ENCODE measurements at regions not wholly inside any gene's neighbourhood (a gene's known extent, or its start where the extent isn't known, plus 50 kb on each side); places are given as distances from the start of the nearest gene placed in this dataset.

- in situ Hi-C loops (cut with MboI) = no loop called here
- H3K4me2 ChIP-seq (ENCODE audit: insufficient read depth, low read length) = no peak overlapping the region
- TF ChIP-seq GABPA (tag; conservative IDR thresholded peaks at IDR 0.05; ENCODE audit: low read depth) = no peak
- TF ChIP-seq HMGXB4 (CRISPR knock-in tag; IDR thresholded peaks at IDR 0.05) = no peak
- TF ChIP-seq HLTF (IDR thresholded peaks at IDR 0.05) = no peak
- no peak for TF ChIP-seq CTCFL (IDR thresholded peaks at IDR 0.05; ENCODE audit: borderline replicate concordance, insufficient read depth, low read depth, low read length, poor library complexity, severe bottlenecking)
- no peak for TF ChIP-seq PPARD (CRISPR knock-in tag; IDR thresholded peaks at IDR 0.05)
- TF ChIP-seq E2F3 (CRISPR knock-in tag; IDR thresholded peaks at IDR 0.05) = no peak
- TF ChIP-seq SAFB (IDR thresholded peaks at IDR 0.05; ENCODE audit: borderline replicate concordance, low read depth, low read length) = no peak
- TF ChIP-seq LCOR (CRISPR knock-in tag; IDR thresholded peaks at IDR 0.05) = no peak
- no peak for TF ChIP-seq ZNF184 (CRISPR knock-in tag; IDR thresholded peaks at IDR 0.05)
- TF ChIP-seq POLR2A (conservative IDR thresholded peaks at IDR 0.05) = no peak
- TF ChIP-seq ZBTB2 (IDR thresholded peaks at IDR 0.05) = no peak
- TF ChIP-seq ZNF408 (CRISPR knock-in tag; IDR thresholded peaks at IDR 0.05; ENCODE audit: low read depth) = no peak
- no peak for TF ChIP-seq HDAC1 (IDR thresholded peaks at IDR 0.05)
- ATAC-seq = no peak
- DNase-seq (ENCODE audit: extremely low read depth in 1 of 4, low spot score in 3 of 4) = no peak
- POLR2A ChIA-PET = interaction anchor here (0.6 kb wide), 1 partner anchor 17 kb away, joined by 3 read pairs; no protein-coding TSS in a partner anchor
- no peaks in the 10 kb centered on the region for H3K9me1 ChIP-seq (ENCODE audit: control insufficient read depth, insufficient read depth, low read length)
- no peaks in the 10 kb centered on the region for H3K36me3 ChIP-seq (ENCODE audit: control insufficient read depth, insufficient read depth, low read length)
- WGBS (ENCODE audit: insufficient coverage, low coverage, missing lambda C conversion rate) = 0% methylated on average over 3 of the region's 3 CpGs
- H2AFZ ChIP-seq (ENCODE audit: low read depth, low read length) = no peak overlapping the region
- no TSS peak for BruUV-seq (replicated peaks)
- H3K79me2 ChIP-seq (ENCODE audit: control insufficient read depth, insufficient read depth, low read length) = no peaks in the 10 kb centered on the region
- H3K9me3 ChIP-seq (replicated peaks; ENCODE audit: control insufficient read depth, insufficient read depth, low read depth, low read length) = no peaks in the 10 kb centered on the region
- no peak for FAIRE-seq
- H3K27ac ChIP-seq (ENCODE audit: extremely low read depth, low read depth, low read length) = no peak overlapping the region
- no peaks in the 10 kb centered on the region for H4K20me1 ChIP-seq (replicated peaks; ENCODE audit: control insufficient read depth, insufficient read depth, low read length)
- no peak overlapping the region for H3K4me3 ChIP-seq
- CTCF ChIA-PET (ENCODE audit: low intra/inter-chr PET ratio) = no interaction called here
- H3K4me1 ChIP-seq (replicated peaks in 1 of 2; ENCODE audit: control insufficient read depth in 2 of 2, insufficient read depth in 2 of 2, low read length in 2 of 2) = no peaks in the 10 kb centered on the region
- peaks cover 0 to 6% of the 10 kb centered on the region in 2 experiments; a peak in 2 of 5 replicates for H3K27me3 ChIP-seq (ENCODE audit: control insufficient read depth in 2 of 2, insufficient read depth in 2 of 2, low read length in 2 of 2)
- intact Hi-C loops (cut with micrococcal nuclease) = no loop called here
- no peak overlapping the region for H3K9ac ChIP-seq (ENCODE audit: insufficient read depth in 1 of 2, low read depth in 2 of 2, low read length in 2 of 2)
Measured at GRCh38 chr3:70816346-70816745, 503.9 kb upstream of the MDFIC2 start.
